HL-60 (cell line): ENCODE measurements at regions not wholly inside any gene's neighbourhood (a gene's known extent, or its start where the extent isn't known, plus 50 kb on each side); places are given as distances from the start of the nearest gene placed in this dataset.
"Not testable (repeated sequence)": the region's sequence is repeated elsewhere in the genome, so short reads cannot be mapped to it uniquely, and the experiment has no call there.

Experiments
- DNase-seq, 2 experiments: peaks; one replicate each; pipeline ENCODE4 v3.0.0-alpha.2; 2010 to 2020; ENCODE audit warnings: low read depth in 1 of 2, low spot score in 1 of 2
- H3K27ac ChIP-seq: fragments of 250-450 bp; sonication (Bioruptor Pico); replicated peaks from 2 replicates; pipeline ENCODE4 v1.5.1; 2020; ENCODE audit warnings: mild to moderate bottlenecking, moderate library complexity
- H3K27me3 ChIP-seq: fragments of 250-450 bp; sonication (Bioruptor Pico); 2 replicates; pipeline ENCODE4 v1.5.1; 2021; ENCODE audit warnings: mild to moderate bottlenecking, moderate library complexity; ENCODE audit not compliant: insufficient read depth, poor library complexity, severe bottlenecking
- H3K4me3 ChIP-seq: replicated peaks from 2 replicates; pipeline ENCODE4 v1.5.1; 2011; ENCODE audit warnings: mild to moderate bottlenecking, control low read depth, low read length; ENCODE audit not compliant: insufficient read depth
- GABPA ChIP-seq: IDR thresholded peaks from 2 replicates; pipeline ENCODE4 v1.6.1; 2012; ENCODE audit warnings: low read depth
- POLR2AphosphoS5 ChIP-seq: IDR thresholded peaks from 2 replicates; pipeline ENCODE4 v1.6.1; 2012; ENCODE audit warnings: low read depth
- SPI1 ChIP-seq: IDR thresholded peaks from 2 replicates; pipeline ENCODE4 v1.6.1; 2012; ENCODE audit warnings: low read depth, mild to moderate bottlenecking, borderline replicate concordance
- TF ChIP-seq, protein P1 (sequence below): IDR thresholded peaks from 2 replicates; pipeline ENCODE4 v1.6.1; 2012; ENCODE audit warnings: low read depth; ENCODE audit not compliant: insufficient replicate concordance
- TF ChIP-seq, protein P2 (sequence below): IDR thresholded peaks from one replicate; pipeline ENCODE4 v1.5.1; 2011; ENCODE audit warnings: low read length, control low read depth, inconsistent platforms; ENCODE audit not compliant: insufficient read depth

DNA sequence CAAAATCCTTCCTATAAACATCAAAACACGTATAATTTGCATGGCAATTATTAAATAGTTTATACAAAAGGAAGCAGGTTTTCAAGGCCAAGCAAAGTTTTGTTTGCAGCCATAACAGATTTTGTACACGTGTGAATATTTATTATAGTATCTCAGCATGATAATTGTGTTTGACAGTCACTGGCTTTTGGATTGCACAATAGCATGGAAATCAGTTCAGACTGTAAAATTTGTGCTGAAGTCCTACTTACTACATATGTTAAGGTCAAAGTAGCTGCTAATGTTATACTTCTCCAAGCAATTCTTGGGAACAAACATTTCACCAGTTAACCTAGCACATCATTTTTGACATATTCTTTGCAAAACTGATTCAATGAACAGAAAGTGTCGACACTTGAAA lies 287.6 kb upstream of the POM121L12 start:
- H3K27ac ChIP-seq, result no peak overlapping the region
- no peak for TF ChIP-seq GABPA
- TF ChIP-seq, protein P1, sequence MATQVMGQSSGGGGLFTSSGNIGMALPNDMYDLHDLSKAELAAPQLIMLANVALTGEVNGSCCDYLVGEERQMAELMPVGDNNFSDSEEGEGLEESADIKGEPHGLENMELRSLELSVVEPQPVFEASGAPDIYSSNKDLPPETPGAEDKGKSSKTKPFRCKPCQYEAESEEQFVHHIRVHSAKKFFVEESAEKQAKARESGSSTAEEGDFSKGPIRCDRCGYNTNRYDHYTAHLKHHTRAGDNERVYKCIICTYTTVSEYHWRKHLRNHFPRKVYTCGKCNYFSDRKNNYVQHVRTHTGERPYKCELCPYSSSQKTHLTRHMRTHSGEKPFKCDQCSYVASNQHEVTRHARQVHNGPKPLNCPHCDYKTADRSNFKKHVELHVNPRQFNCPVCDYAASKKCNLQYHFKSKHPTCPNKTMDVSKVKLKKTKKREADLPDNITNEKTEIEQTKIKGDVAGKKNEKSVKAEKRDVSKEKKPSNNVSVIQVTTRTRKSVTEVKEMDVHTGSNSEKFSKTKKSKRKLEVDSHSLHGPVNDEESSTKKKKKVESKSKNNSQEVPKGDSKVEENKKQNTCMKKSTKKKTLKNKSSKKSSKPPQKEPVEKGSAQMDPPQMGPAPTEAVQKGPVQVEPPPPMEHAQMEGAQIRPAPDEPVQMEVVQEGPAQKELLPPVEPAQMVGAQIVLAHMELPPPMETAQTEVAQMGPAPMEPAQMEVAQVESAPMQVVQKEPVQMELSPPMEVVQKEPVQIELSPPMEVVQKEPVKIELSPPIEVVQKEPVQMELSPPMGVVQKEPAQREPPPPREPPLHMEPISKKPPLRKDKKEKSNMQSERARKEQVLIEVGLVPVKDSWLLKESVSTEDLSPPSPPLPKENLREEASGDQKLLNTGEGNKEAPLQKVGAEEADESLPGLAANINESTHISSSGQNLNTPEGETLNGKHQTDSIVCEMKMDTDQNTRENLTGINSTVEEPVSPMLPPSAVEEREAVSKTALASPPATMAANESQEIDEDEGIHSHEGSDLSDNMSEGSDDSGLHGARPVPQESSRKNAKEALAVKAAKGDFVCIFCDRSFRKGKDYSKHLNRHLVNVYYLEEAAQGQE, result no peak
- no peak for TF ChIP-seq SPI1
- no peak for TF ChIP-seq POLR2AphosphoS5
- TF ChIP-seq, protein P2, sequence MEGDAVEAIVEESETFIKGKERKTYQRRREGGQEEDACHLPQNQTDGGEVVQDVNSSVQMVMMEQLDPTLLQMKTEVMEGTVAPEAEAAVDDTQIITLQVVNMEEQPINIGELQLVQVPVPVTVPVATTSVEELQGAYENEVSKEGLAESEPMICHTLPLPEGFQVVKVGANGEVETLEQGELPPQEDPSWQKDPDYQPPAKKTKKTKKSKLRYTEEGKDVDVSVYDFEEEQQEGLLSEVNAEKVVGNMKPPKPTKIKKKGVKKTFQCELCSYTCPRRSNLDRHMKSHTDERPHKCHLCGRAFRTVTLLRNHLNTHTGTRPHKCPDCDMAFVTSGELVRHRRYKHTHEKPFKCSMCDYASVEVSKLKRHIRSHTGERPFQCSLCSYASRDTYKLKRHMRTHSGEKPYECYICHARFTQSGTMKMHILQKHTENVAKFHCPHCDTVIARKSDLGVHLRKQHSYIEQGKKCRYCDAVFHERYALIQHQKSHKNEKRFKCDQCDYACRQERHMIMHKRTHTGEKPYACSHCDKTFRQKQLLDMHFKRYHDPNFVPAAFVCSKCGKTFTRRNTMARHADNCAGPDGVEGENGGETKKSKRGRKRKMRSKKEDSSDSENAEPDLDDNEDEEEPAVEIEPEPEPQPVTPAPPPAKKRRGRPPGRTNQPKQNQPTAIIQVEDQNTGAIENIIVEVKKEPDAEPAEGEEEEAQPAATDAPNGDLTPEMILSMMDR, result no peak

DNA sequence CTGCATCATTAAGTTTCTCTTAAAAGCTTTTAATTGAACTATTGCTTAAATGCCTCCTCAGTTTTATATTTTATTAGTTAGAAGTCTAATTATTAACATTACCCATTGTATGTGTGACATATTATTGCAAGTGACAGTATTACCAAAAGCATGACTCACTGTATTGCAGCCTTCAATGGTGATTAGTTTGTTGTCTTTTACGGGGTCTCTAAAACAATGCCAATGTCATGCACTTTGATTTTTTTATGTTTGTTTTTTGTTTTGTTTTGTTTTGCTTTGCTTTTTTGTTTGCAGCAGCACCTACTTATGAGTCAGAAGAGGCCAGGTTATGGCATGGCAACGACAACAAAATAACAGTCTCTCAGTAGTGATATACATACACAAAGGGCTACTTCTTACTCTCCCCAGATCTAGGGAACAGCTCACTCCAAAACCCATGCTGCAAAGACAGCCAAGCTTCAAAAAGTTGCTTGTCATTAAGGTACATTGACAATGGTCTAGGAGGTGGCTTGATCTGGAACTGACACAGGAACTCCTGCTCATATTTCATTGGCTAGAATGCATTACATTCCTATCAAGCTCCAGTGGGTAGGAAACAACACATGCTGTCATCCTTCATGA lies 293.7 kb upstream of the POM121L12 start:
- Histone ChIP-seq H3K4me3 (no peak overlapping the region), H3K27ac (no peak overlapping the region), H3K27me3 (no peaks in the 10 kb centered on the region)
- TF ChIP-seq, protein P1, result no peak
- TF ChIP-seq, protein P2, result no peak
- TF ChIP-seq SPI1 (no peak), GABPA (no peak), POLR2AphosphoS5 (no peak)
- DNase-seq, result no peak

More for the DNA sequence above, 287.6 kb upstream of the POM121L12 start:
- no peak for DNase-seq
- no peak overlapping the region for H3K4me3 ChIP-seq
- no peaks in the 10 kb centered on the region for H3K27me3 ChIP-seq

DNA sequence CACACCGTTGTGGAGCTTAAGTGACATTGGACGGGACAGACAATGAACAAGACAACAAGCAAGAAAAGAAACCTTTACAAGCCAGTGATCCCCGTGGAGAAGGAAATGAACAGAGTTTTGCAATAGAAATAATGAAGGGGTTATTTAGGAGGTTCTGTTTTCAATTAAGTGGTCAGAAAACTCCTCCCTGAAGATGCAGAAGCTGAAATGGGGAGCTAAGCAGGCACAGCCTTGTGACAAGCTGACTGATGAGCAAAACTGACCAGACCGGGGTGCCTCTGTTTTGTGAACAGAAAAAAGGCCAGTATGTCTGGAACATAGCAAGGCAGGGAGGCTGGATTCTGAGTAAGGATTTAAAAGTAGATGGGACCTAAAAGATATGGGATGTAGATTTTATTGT lies 299.8 kb upstream of the POM121L12 start:
- no peak for DNase-seq
- TF ChIP-seq SPI1, result no peak
- TF ChIP-seq GABPA, result no peak
- TF ChIP-seq, protein P1, result no peak
- TF ChIP-seq, protein P2, result no peak
- no peak for TF ChIP-seq POLR2AphosphoS5
- Histone ChIP-seq H3K27ac (no peak overlapping the region), H3K27me3 (no peaks in the 10 kb centered on the region), H3K4me3 (no peak overlapping the region)

DNA sequence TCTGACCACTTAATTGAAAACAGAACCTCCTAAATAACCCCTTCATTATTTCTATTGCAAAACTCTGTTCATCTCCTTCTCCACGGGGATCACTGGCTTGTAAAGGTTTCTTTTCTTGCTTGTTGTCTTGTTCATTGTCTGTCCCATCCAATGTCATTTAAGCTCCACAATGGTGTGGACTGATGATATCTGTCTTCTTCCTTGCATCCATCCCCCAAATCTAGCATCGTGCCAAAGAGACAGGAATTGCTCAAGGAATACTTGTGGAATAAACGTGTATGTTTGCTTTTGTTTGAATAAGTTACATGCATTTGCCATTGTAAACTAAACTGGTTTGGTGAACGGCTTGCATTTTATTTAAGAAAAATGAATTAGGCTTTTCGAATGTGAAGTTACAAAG lies 306.8 kb upstream of the POM121L12 start:
- DNase-seq, H3K27ac ChIP-seq, H3K27me3 ChIP-seq, H3K4me3 ChIP-seq: not testable (repeated sequence)
